H9 (cell line): ENCODE measurements at regions not wholly inside any gene's neighbourhood (a gene's known extent, or its start where the extent isn't known, plus 50 kb on each side); places are given as distances from the start of the nearest gene placed in this dataset.

Experiments
- DNase-seq: peaks from one replicate; pipeline ENCODE4 v3.0.0-alpha.2; 2017
- H2AFZ ChIP-seq: one replicate; pipeline ENCODE4 v1.6.1; 2013; ENCODE audit warnings: mild to moderate bottlenecking, low read length, control low read depth, moderate library complexity
- H2AK5ac ChIP-seq: 2 replicates; pipeline ENCODE4 v1.6.1; 2013; ENCODE audit warnings: low read length, control low read depth, mixed read lengths; ENCODE audit not compliant: insufficient read length
- H2BK120ac ChIP-seq: one replicate; pipeline ENCODE4 v1.6.1; 2013; ENCODE audit warnings: low read depth, mild to moderate bottlenecking, low read length, control low read depth, inconsistent platforms; ENCODE audit not compliant: poor library complexity, severe bottlenecking
- H2BK12ac ChIP-seq: 2 replicates; pipeline ENCODE4 v1.6.1; 2013; ENCODE audit warnings: low read length, control low read depth, mixed read lengths, low read depth; ENCODE audit not compliant: insufficient read length
- H2BK15ac ChIP-seq: 2 replicates; pipeline ENCODE4 v1.6.1; 2013; ENCODE audit warnings: low read depth, low read length, control low read depth
- H2BK20ac ChIP-seq: one replicate; pipeline ENCODE4 v1.6.1; 2013; ENCODE audit warnings: low read depth, mild to moderate bottlenecking, low read length, control low read depth, inconsistent platforms; ENCODE audit not compliant: poor library complexity, severe bottlenecking
- H2BK5ac ChIP-seq: 2 replicates; pipeline ENCODE4 v1.6.1; 2013; ENCODE audit warnings: low read length, control low read depth, mixed read lengths; ENCODE audit not compliant: insufficient read length
- H3K14ac ChIP-seq: 2 replicates; pipeline ENCODE4 v1.6.1; 2013; ENCODE audit warnings: low read length, control low read depth; ENCODE audit not compliant: insufficient read depth
- H3K18ac ChIP-seq: 2 replicates; pipeline ENCODE4 v1.6.1; 2013; ENCODE audit warnings: low read depth, mild to moderate bottlenecking, mixed read lengths, low read length, control low read depth; ENCODE audit not compliant: insufficient read length
- H3K23ac ChIP-seq: 2 replicates; pipeline ENCODE4 v1.6.1; 2013; ENCODE audit warnings: low read length, control low read depth, mixed read lengths, low read depth; ENCODE audit not compliant: insufficient read length
- H3K23me2 ChIP-seq: 2 replicates; pipeline ENCODE4 v1.6.1; 2013; ENCODE audit warnings: low read depth, mild to moderate bottlenecking, mixed read lengths, low read length, control low read depth; ENCODE audit not compliant: insufficient read length, poor library complexity, severe bottlenecking
- H3K27ac ChIP-seq: 2 replicates; pipeline ENCODE4 v1.5.1; 2013; ENCODE audit warnings: low read length, control low read depth, mixed read lengths, low read depth; ENCODE audit not compliant: insufficient read length
- H3K27me3 ChIP-seq: 2 replicates; pipeline ENCODE4 v1.6.1; 2013; ENCODE audit warnings: low read length, control low read depth, inconsistent platforms; ENCODE audit not compliant: insufficient read depth
- H3K4ac ChIP-seq: 2 replicates; pipeline ENCODE4 v1.6.1; 2013; ENCODE audit warnings: low read depth, mild to moderate bottlenecking, control low read depth, inconsistent platforms, low read length, moderate library complexity
- H3K4me1 ChIP-seq: 2 replicates; pipeline ENCODE4 v1.6.1; 2013; ENCODE audit warnings: low read length, control low read depth, inconsistent platforms; ENCODE audit not compliant: insufficient read depth
- H3K4me2 ChIP-seq: 2 replicates; pipeline ENCODE4 v1.6.1; 2013; ENCODE audit warnings: low read length, control low read depth, mixed read lengths; ENCODE audit not compliant: insufficient read length, insufficient read depth
- H3K56ac ChIP-seq: 2 replicates; pipeline ENCODE4 v1.6.1; 2013; ENCODE audit warnings: low read depth, mild to moderate bottlenecking, mixed read lengths, low read length, control low read depth; ENCODE audit not compliant: insufficient read length
- H3K79me1 ChIP-seq: 2 replicates; pipeline ENCODE4 v1.6.1; 2013; ENCODE audit warnings: low read depth, mild to moderate bottlenecking, moderate library complexity, low read length, control low read depth, inconsistent platforms; ENCODE audit not compliant: insufficient read depth, poor library complexity, severe bottlenecking
- H3K79me2 ChIP-seq: 2 replicates; pipeline ENCODE4 v1.6.1; 2013; ENCODE audit warnings: low read length, control low read depth, inconsistent platforms; ENCODE audit not compliant: insufficient read depth
- H3K9ac ChIP-seq: 2 replicates; pipeline ENCODE4 v1.6.1; 2013; ENCODE audit warnings: low read length, control low read depth, mixed read lengths; ENCODE audit not compliant: insufficient read length; ENCODE audit errors: extremely low read depth
- H3K9me3 ChIP-seq: one replicate; pipeline ENCODE4 v1.6.1; 2013; ENCODE audit warnings: low read depth, low read length, inconsistent platforms; ENCODE audit not compliant: control insufficient read depth
- H3T11ph ChIP-seq: one replicate; pipeline ENCODE4 v1.6.1; 2013; ENCODE audit warnings: mild to moderate bottlenecking, low read length, control low read depth, inconsistent platforms
- H4K20me1 ChIP-seq: one replicate; pipeline ENCODE4 v1.6.1; 2013; ENCODE audit not compliant: control insufficient read depth, insufficient read length, insufficient read depth
- H4K5ac ChIP-seq: 2 replicates; pipeline ENCODE4 v1.6.1; 2013; ENCODE audit warnings: low read depth, mild to moderate bottlenecking, mixed read lengths, low read length, control low read depth; ENCODE audit not compliant: insufficient read length
- H4K8ac ChIP-seq: replicated peaks from 2 replicates; pipeline ENCODE4 v1.6.1; 2013; ENCODE audit warnings: low read length, control low read depth, mixed read lengths, low read depth; ENCODE audit not compliant: insufficient read length
- H4K91ac ChIP-seq: 2 replicates; pipeline ENCODE4 v1.6.1; 2013; ENCODE audit warnings: low read depth, mild to moderate bottlenecking, moderate library complexity, mixed read lengths, low read length, control low read depth; ENCODE audit not compliant: insufficient read length
- H3K27ac Mint-ChIP-seq, 3 experiments: 2 replicates in 2 of 3; 3 replicates in 1 of 3; pipeline ENCODE4 v1.8.0; 2020 to 2021; ENCODE audit warnings: mixed read lengths in 3 of 3, mild to moderate bottlenecking in 1 of 3, moderate library complexity in 1 of 3
- H3K27me3 Mint-ChIP-seq: 2 replicates; pipeline ENCODE4 v1.8.0; 2021; ENCODE audit warnings: low read depth, mild to moderate bottlenecking, moderate library complexity, mixed read lengths
- H3K36me3 Mint-ChIP-seq, 3 experiments: 2 replicates in 2 of 3; 3 replicates in 1 of 3; pipeline ENCODE4 v1.8.0; 2020 to 2021; ENCODE audit warnings: low read depth in 3 of 3, mixed read lengths in 3 of 3; ENCODE audit not compliant: insufficient read depth in 1 of 3
- H3K4me1 Mint-ChIP-seq, 2 experiments: 2 replicates each; pipeline ENCODE4 v1.8.0; 2020; ENCODE audit warnings: mixed read lengths in 2 of 2
- H3K4me3 Mint-ChIP-seq, 2 experiments: 2 replicates in 1 of 2; 3 replicates in 1 of 2; pipeline ENCODE4 v1.8.0; 2020 to 2021; ENCODE audit warnings: mild to moderate bottlenecking in 2 of 2, mixed read lengths in 2 of 2, moderate library complexity in 1 of 2
- H3K9me3 Mint-ChIP-seq, 2 experiments: 2 replicates in 1 of 2; 3 replicates in 1 of 2; pipeline ENCODE4 v1.8.0; 2020; ENCODE audit warnings: mild to moderate bottlenecking in 2 of 2, mixed read lengths in 2 of 2, moderate library complexity in 1 of 2
- CTCF ChIP-seq: fragments of 200-600 bp; sonication (generic); conservative IDR thresholded peaks from 3 replicates; pipeline ENCODE4 v1.8.0; 2021; ENCODE audit warnings: antibody characterized with exemption, mild to moderate bottlenecking
- WGBS: extraction: QIAGEN DNeasy Blood & Tissue Kit; methylation state at CpG from one replicate; pipeline ENCODE4 v1.1.7; 2013; ENCODE audit warnings: missing lambda C conversion rate, low lambda C conversion rate, mixed read lengths; ENCODE audit not compliant: insufficient read length; ENCODE audit errors: extremely low coverage; 5-methylcytosine and 5-hydroxymethylcytosine counted together

- WGBS: no CpG with 5 or more reads among the region's 5 CpGs
- no peak overlapping the region for H4K91ac ChIP-seq
- H3K9me3 ChIP-seq: no peaks in the 10 kb centered on the region
- no peak overlapping the region for H3K27ac ChIP-seq
- Mint-ChIP-seq H3K4me1 (peaks cover 0 to 9% of the 10 kb centered on the region in 2 experiments; a peak in 2 of 4 replicates), H3K27me3 (no peaks in the 10 kb centered on the region), H3K9me3 (peaks cover 6 to 23% of the 10 kb centered on the region in 2 experiments; a peak in 4 of 5 replicates), H3K27ac (no peak overlapping the region), H3K36me3 (peaks cover 0 to 13% (median 1%) of the 10 kb centered on the region in 3 experiments; a peak in 3 of 7 replicates), H3K4me3 (no peak overlapping the region)
- H3K18ac ChIP-seq: no peak overlapping the region
- no peak overlapping the region for H3T11ph ChIP-seq
- no peak overlapping the region for H4K8ac ChIP-seq
- no peak overlapping the region for H3K9ac ChIP-seq
- no peak overlapping the region for H2AK5ac ChIP-seq
- no peaks in the 10 kb centered on the region for H3K27me3 ChIP-seq
- no peak overlapping the region for H2BK15ac ChIP-seq
- DNase-seq: no peak
- H3K4me1 ChIP-seq: no peaks in the 10 kb centered on the region
- no peak overlapping the region for H2BK5ac ChIP-seq
- no peaks in the 10 kb centered on the region for H3K79me2 ChIP-seq
- H3K4me2 ChIP-seq: no peak overlapping the region
- no peak overlapping the region for H2AFZ ChIP-seq
- no peak overlapping the region for H2BK12ac ChIP-seq
- no peak overlapping the region for H2BK20ac ChIP-seq
- no peak overlapping the region for H3K4ac ChIP-seq
- H3K14ac ChIP-seq: no peak overlapping the region
- H3K56ac ChIP-seq: no peak overlapping the region
- TF ChIP-seq CTCF: no peak
- H4K20me1 ChIP-seq: no peaks in the 10 kb centered on the region
- H4K5ac ChIP-seq: no peak overlapping the region
- no peaks in the 10 kb centered on the region for H3K23me2 ChIP-seq
- no peak overlapping the region for H2BK120ac ChIP-seq
- no peaks in the 10 kb centered on the region for H3K79me1 ChIP-seq
- no peak overlapping the region for H3K23ac ChIP-seq
Observed at GRCh38 chr4:54418468-54418867, 189.4 kb downstream of the PDGFRA start.
